ENCODE measurements at regions not wholly inside any gene's neighbourhood (a gene's known extent, or its start where the extent isn't known, plus 50 kb on each side); places are given as distances from the start of the nearest gene placed in this dataset.
A peak's percentile ranks its signal among the peaks of the same experiment; 100 is the strongest.

GRCh38 chr5:160938532-160938931 lies 86.5 kb upstream of the ATP10B start:
- no peak for DNase-seq

- DNase-seq = no peak
These were observed 85.6 kb upstream of the ATP10B start for GRCh38 chr5:160937570-160937969.

GRCh38 chr5:160935776-160936175 lies 83.8 kb upstream of the ATP10B start:
- no peak for DNase-seq

GRCh38 chr5:160931283-160931682 lies 79.3 kb upstream of the ATP10B start:
- DNase-seq = no peak

- no peak for DNase-seq
These were observed 78.4 kb upstream of the ATP10B start for GRCh38 chr5:160930406-160930805.

GRCh38 chr5:160929906-160930305 lies 77.9 kb upstream of the ATP10B start:
- DNase-seq = no peak

GRCh38 chr5:160929360-160929759 lies 77.3 kb upstream of the ATP10B start:
- DNase-seq = no peak

GRCh38 chr5:160926428-160926827 lies 74.4 kb upstream of the ATP10B start:
- DNase-seq = peak; percentile 91

- DNase-seq = no peak
These were observed 73.3 kb upstream of the ATP10B start for GRCh38 chr5:160925281-160925680.

GRCh38 chr5:160923936-160924710 lies 72.1 kb upstream of the ATP10B start:
- DNase-seq = no peak

- DNase-seq = no peak
These were observed 71.4 kb upstream of the ATP10B start for GRCh38 chr5:160923411-160923810.

GRCh38 chr5:160922311-160922710 lies 70.3 kb upstream of the ATP10B start:
- DNase-seq = no peak

- no peak for DNase-seq
These were observed 69.6 kb upstream of the ATP10B start for GRCh38 chr5:160921423-160922285.

- DNase-seq = no peak
These were observed 67.6 kb upstream of the ATP10B start for GRCh38 chr5:160919626-160920025.

- no peak for DNase-seq
These were observed 66.4 kb upstream of the ATP10B start for GRCh38 chr5:160918386-160918785.

- DNase-seq = no peak
These were observed 54.1 kb upstream of the ATP10B start for GRCh38 chr5:160906090-160906489.

- DNase-seq = no peak
These were observed 53.3 kb upstream of the ATP10B start for GRCh38 chr5:160905285-160905684.

- no peak for DNase-seq
These were observed 52.6 kb upstream of the ATP10B start for GRCh38 chr5:160904591-160904990.

GRCh38 chr5:160903551-160903950 lies 51.5 kb upstream of the ATP10B start:
- DNase-seq = no peak

- DNase-seq = no peak
These were observed 51.1 kb upstream of the ATP10B start for GRCh38 chr5:160903076-160903475.
